UCSD-AML1 (cell line): ENCODE measurements at regions not wholly inside any gene's neighbourhood (a gene's known extent, or its start where the extent isn't known, plus 50 kb on each side); places are given as distances from the start of the nearest gene placed in this dataset.

Experiments used
- DNase-seq: peaks from one replicate; lab custom pipeline; 2025; ENCODE audit not compliant: unreplicated experiment; lab: John Stamatoyannopoulos, UW

DNA sequence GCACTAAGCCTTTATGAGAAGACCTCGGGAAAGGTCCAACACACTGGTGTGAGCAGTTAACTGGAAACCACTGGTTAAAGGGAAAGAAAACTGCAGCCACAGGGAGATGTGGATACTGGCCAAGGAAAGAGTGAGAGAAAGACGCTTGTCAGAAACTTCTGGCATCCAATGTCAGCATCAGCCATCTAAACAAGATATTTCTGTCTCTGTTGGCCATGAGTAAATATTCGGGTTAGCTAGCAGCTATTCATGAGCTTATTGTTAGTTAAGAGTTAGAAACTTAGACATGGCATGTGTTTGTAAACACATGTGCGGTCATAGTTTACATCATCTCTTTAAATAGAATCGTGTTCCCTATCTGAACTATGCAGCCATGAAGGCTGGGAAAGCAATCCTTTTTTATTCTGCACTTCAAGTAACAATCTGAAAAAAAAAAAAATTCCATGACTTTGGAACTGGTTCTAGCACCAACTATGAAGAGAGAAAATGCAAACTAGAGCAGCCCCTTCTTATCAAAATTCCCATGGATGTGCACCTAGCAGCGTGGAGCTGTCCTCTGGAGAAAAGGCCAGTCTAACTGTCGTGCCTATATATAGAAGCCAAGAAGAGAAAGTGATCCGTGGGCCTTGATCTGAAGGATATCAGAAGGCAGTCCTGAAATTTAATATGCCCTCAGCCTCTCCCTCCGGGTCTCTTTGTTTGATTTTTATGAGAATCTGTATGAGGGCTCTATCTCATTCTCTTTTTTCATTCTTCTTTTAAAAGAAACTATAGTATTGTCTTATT, 84.0 kb upstream of the RFX8 start:
- DNase-seq = no peak

DNA sequence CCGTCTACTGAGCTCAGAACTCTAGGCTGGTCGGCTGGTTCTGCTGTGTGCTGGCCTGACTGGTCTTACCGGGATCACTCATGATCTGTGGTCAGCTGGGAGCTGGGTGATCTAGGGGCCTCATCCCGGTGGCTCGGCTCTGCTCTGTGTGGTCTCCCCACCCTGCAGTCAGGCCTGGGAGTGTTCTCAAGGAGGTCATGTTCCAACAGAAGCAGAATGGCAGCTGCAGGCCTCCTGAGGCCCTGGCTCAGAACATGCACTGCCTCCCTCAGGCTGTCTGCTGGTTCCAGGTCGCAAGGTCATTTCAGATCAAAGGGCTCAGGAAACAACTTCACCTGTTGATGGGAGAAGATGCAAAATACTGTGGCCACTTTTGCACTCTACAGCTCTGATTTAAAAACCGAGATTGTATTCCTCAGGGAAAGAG, 81.1 kb upstream of the RFX8 start:
- no peak for DNase-seq

DNA sequence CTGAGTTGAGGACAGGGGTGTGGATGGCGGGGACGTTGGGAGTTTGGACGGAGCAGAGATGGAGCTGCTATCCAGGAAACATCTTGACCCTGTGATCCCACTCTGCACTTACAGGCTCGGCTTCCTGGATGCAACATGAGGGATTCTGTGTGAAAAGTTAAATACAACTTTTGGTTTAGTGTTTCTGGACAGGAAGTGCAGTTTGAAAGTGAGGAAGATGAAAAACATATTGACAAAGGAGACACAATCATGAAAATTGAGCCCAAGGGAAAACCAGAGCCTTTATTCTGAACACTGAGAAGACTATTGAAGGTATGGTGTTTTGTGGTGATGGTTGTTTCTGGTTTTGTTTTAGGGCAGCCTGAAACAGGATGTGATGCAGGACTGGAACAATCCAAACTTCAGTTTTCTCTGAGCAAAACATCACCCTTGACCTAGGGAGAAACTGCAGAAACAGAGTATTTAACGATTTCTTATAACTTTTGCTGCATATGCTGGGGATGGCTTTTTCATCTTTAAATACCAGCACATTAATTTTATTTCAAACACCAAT, 76.5 kb upstream of the RFX8 start:
- DNase-seq = no peak

DNA sequence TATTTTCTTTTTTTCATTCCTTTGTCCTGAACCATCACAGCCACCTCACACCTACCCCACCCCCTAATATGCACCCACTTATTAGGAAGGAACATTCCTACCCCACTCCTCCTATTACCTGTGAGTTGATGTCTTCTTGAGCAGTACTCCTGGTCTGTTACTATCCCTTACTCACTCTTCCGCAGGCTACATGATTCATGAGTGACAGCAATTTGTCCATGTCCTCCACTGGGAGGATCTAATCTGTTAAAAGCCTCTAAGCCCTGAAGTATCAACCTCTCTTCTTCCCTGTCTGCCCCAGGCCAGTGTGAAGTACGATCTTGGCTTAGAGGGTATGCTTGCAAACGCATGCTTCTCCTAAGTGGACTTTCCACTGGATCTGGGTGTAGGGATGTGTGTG, 75.6 kb upstream of the RFX8 start:
- DNase-seq = no peak

DNA sequence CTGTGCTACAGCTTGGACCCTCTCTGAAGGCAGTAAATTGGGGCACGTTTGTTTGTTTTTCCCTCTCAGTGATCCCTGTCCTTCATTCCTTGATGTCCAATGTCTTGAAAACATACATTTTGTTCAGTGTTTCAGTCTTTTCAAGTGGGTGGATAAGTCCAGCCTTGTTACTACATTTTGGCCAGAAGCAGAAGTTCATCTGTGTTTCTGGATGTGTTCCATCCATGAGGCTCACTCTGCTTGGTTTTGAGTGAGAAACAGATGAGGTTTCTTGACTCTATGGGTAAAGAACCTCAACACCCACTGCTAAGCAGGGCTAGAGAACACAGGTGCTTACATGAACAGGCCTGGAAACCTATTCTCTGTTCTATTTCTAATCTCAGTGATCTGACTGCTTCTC, 74.5 kb upstream of the RFX8 start:
- no peak for DNase-seq

DNA sequence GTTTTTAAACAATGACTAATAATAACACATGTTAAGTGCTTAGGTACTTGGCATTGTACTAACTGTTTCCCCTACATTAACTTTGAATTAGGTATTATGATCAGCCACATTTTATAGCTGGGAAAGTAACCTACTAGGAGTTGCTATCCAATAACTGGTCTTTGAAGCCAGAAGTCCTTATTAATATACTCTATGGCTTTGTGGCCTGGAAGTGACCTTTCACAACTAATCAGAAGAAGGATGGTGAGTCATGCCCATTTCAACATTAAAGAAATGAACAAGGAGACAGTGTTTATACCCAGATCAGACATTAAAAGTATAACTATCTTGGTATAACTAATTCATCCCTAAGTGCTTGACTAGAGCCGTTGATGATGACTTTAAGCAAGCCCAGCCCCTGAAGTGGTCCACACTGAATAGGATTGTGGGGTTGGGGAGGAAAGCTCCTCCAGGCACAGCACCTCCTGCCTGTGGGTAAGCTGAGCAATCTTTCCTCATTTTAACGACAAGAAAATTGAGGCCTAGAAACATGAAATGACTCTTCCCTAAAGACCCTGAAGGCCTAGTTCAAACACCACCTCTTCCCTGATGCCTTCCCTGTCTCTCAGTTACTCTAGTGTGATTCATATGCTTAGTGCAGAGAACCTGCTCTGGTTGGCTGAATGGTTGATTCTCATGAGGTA, 71.6 kb upstream of the RFX8 start:
- no peak for DNase-seq

DNA sequence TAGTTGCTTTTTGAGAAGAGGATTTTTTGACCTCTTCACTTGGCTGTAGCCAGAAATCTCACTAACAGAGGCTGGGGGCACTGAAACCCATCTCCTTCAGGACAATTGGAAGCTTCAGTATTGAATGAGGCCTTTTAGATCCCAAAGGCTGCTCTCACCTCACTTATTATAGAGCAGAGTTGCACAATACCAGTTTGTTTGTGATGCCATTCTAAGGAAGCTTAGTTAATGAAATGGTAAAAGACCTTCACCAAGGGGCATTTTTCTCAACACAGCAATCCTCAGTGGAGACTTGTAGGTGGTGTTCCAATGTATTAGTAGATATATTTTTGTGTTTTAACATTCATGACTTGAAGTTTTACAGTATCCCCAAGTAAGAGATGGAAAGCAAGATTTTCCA, 71.0 kb upstream of the RFX8 start:
- DNase-seq = no peak

DNA sequence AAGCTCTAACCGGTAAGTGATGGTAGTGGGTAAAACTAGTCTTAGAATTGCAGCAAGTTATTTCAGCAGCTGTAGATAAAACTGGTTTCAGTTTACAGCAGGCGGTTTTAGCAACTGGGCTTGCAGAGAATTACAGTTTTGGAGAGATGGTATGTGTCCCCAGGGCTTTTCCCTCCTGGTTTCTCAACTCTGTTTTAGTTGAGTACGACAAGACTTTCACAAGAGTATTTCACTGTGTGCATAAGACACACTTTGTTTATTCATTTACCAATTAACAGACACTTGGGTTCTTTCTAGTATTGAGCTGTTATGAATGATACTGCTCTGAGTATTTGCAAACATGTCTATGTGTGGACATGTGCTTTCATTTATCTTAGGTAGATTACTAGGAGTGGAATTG, 65.6 kb upstream of the RFX8 start:
- DNase-seq = no peak

DNA sequence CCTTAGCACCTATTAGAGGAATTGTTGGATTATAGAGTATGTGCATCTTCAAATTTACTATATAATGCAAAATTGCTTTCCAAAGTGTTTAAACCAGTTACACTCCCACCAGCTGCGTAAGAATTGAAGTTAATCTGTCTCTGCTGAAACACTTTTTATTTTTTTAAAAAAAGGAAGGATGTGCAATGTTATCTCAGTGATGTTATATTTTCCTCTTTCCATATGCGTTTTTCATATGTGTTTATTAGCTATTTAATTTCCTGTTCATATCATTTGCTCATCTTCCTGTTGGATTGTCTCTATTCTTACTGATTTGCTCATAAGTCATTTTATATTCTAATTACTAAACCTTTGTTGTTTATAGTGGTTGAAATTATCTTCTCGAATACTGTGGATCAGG, 63.2 kb upstream of the RFX8 start:
- no peak for DNase-seq

DNA sequence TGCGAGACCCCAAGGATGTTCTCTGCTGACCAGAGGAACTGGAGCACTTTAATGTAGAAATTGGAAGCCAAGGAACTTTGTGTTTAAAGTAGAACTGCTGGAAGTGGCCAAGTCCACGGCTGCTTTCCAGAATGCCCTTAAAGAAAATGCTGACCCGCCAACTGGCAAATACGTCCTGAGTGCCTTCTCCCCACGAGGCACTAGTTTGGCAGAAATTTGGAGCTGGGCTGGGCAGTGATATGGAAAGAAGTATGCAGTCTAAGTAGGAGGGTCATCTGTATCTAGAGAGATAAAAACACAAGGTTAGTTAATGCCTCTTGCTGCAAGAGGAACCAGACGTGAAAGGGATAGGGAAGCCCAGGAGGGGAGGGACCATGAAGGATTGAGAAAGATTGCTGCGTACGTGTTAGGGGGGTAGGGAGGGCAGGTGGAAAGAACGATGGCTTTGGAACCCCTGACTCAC, 59.3 kb upstream of the RFX8 start:
- DNase-seq = no peak

DNA sequence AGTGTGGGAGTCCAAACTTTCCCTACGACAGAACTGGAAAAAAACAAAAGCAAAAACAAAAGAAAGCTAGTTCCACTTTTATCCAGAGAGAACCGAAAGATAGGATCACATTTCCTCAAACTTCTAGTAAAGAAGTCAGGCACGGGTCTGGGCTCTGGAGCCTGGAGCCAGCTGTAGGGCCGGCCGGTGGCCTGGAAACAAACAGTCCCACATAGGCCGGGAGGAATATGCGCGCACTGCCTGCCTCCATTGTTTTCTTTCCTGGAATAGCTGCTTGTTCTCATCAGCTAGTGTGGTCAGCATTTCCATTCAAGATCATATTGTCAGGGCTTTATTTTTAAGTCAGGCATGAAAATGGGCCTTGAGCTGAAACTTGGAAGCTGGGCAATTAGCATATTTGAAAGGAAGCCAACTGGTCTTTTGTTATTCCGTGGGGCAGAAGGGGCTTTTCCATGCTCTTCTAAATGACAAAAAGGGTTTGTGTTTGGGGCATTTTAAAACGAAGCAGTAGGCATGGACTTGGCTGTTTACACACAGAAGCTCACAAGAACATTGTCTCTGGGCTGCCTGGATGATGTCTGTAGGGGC, 58.7 kb upstream of the RFX8 start:
- no peak for DNase-seq

DNA sequence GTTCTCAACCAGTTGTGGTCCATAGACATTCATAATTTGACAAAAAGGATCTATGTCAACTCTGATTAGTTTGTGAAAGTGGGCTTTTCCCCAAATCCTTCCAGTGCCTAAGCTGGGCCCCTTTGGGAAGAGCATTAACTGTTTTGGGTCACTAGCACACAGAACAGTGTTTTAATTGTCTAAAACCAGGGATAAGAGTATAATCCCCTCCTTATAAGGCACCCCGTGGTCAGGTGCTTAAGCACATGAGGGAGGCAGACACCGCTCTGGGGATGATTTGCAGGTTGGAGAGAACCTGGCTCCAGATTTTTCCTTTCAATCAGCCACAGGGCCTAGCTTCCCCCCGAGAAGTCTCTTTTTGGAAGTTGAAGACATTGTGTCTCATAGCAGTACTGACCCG, 53.6 kb upstream of the RFX8 start:
- no peak for DNase-seq

DNA sequence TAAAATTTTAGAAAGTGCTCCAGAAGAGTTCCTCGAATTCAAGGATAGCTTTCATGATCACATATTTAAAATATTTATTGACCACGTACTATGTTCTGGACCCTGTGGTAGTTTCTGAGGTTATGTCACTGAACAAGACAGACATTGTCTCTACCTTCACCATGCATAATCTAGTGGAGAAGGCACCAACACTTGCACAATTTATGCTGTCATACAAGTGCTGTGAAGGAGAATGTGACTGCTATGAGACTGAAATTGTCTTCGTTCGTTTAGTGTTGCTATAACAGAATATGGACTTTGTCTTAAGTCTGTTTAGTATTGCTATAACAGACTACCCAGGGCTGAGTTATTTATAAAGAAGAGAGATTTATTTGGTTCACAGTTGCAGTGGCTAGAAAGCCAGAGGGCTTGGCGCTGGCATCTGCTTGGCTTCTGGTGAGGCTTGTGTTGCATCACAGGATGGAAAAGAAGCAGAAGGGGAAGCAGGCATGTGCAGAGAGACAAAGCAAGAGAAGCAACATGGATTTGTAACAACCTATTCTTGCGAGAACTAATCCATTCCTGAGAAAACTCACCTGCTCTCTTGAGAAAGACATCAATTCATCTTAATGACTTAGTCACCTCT, 50.0 kb upstream of the RFX8 start:
- no peak for DNase-seq
